Ovary (tissue), 3 donors: ENCODE measurements at regions not wholly inside any gene's neighbourhood (a gene's known extent, or its start where the extent isn't known, plus 50 kb on each side); places are given as distances from the start of the nearest gene placed in this dataset.

Source experiments
- POLR2A ChIP-seq: fragments of 450-650 bp; IDR thresholded peaks from one replicate; pipeline ENCODE4 v1.6.1; 2017; ENCODE audit warnings: antibody characterized with exemption, mild to moderate bottlenecking, moderate library complexity
- TF ChIP-seq, protein P1 (sequence below), 3 donors: fragments of 450-650 bp in 2 of 3; fragments of 200-600 bp in 1 of 3; IDR thresholded peaks; one replicate each; pipeline versions ENCODE4 v1.5.1 to v1.8.0; 2016 to 2022; ENCODE audit warnings: antibody characterized with exemption in 3 of 3, mild to moderate bottlenecking in 1 of 3
- donor health status: DM: no; HTN: no; CAD: no.

DNA sequence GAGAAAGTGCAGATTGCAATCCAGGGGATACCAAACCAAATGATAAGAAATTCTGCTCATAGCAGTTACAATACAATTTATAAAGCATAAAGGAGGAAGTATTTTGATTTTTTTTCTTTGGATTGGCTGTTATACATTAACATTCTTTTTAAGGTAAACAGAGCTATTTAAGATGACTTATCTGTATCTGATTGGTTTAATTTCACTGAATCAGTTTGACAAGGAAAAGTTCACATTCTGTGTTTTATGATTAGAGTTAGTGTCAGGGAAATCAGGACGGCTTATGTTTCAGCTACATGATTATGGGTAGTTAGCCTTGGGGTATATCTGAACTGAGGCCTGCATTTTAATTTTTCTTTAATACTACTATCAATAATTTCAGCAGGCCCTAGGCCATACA is 360.9 kb downstream of the ARL6IP6 start:
- TF ChIP-seq POLR2A: no peak
- TF ChIP-seq, protein P1, sequence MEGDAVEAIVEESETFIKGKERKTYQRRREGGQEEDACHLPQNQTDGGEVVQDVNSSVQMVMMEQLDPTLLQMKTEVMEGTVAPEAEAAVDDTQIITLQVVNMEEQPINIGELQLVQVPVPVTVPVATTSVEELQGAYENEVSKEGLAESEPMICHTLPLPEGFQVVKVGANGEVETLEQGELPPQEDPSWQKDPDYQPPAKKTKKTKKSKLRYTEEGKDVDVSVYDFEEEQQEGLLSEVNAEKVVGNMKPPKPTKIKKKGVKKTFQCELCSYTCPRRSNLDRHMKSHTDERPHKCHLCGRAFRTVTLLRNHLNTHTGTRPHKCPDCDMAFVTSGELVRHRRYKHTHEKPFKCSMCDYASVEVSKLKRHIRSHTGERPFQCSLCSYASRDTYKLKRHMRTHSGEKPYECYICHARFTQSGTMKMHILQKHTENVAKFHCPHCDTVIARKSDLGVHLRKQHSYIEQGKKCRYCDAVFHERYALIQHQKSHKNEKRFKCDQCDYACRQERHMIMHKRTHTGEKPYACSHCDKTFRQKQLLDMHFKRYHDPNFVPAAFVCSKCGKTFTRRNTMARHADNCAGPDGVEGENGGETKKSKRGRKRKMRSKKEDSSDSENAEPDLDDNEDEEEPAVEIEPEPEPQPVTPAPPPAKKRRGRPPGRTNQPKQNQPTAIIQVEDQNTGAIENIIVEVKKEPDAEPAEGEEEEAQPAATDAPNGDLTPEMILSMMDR (IDR thresholded peaks at IDR 0.05): no peak
